ENCODE measurements at regions not wholly inside any gene's neighbourhood (a gene's known extent, or its start where the extent isn't known, plus 50 kb on each side); places are given as distances from the start of the nearest gene placed in this dataset.

DNA sequence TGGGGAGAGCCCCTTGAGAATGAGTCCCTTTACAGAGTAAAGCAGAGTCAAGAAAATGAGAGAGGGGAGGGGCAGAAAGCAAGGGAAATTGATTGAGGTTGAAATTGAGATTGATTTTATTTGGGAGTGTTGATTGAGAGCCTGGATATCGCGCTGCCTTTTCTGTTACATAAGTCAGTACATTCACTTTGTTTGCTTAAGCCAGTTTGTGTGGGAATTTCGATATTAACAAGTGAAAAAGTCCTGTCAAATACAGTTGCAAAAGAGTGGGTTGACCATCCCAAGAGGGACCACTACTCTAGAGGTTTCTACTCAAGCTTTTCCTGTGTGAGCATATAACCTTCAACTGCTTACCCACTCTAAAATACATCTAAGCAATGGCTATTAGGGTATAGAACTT is 331.4 kb upstream of the AZI2 start:
- FAIRE-seq (no peak), DNase-seq (no peak)
- no peak overlapping the region for H3K27ac ChIP-seq (ENCODE audit: low read depth in 1 of 3, low read length in 2 of 3)
- H3K4me1 ChIP-seq (ENCODE audit: control insufficient read depth in 3 of 3, insufficient read depth in 2 of 3, low read depth in 1 of 3, low read length in 2 of 3), result no peaks in the 10 kb centered on the region
- 67 to 84% (median 69%) methylated on average over 3 of the region's 3 CpGs for WGBS, 3 donors
- H3K4me3 ChIP-seq (ENCODE audit: low read depth in 1 of 3, low read length in 3 of 3), result no peak overlapping the region
- H3K36me3 ChIP-seq (ENCODE audit: control insufficient read depth in 3 of 3, insufficient read depth in 2 of 3, low read depth in 1 of 3, low read length in 3 of 3), result no peaks in the 10 kb centered on the region
- no peaks in the 10 kb centered on the region for H3K27me3 ChIP-seq (ENCODE audit: control insufficient read depth in 3 of 3, insufficient read depth in 3 of 3, low read length in 3 of 3)
- no peaks in the 10 kb centered on the region for H3K9me3 ChIP-seq (ENCODE audit: control insufficient read depth in 2 of 2, insufficient read depth in 1 of 2, low read depth in 1 of 2, low read length in 1 of 2)

DNA sequence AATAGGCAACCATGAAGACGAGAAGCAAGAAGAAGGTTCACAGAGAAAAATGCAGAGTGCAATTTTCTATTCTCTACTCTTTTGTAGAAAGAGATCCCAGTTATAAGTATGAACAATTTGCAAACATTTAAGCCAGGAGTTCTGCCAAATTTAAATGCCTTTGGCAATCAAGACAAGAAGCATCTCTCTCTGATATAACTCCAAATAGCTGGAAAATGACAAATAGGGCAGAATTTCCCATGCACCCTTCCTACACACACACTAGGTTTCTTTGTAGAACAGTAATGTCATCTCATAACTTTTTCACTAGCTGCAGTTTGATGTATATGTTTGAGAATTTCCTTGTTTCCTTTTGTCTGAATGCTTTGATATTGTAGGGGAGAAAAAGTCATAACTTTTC is 333.5 kb upstream of the AZI2 start:
- no peak for FAIRE-seq
- Histone ChIP-seq H3K4me1 (ENCODE audit: control insufficient read depth in 3 of 3, insufficient read depth in 2 of 3, low read depth in 1 of 3, low read length in 2 of 3) (no peaks in the 10 kb centered on the region), H3K27ac (ENCODE audit: low read depth in 1 of 3, low read length in 2 of 3) (no peak overlapping the region), H3K4me3 (ENCODE audit: low read depth in 1 of 3, low read length in 3 of 3) (no peak overlapping the region), H3K36me3 (ENCODE audit: control insufficient read depth in 3 of 3, insufficient read depth in 2 of 3, low read depth in 1 of 3, low read length in 3 of 3) (no peaks in the 10 kb centered on the region), H3K27me3 (ENCODE audit: control insufficient read depth in 3 of 3, insufficient read depth in 3 of 3, low read length in 3 of 3) (no peaks in the 10 kb centered on the region), H3K9me3 (ENCODE audit: control insufficient read depth in 2 of 2, insufficient read depth in 1 of 2, low read depth in 1 of 2, low read length in 1 of 2) (no peaks in the 10 kb centered on the region)
- whole genome bisulfite sequencing, 3 donors, result 71 to 87% (median 82%) methylated on average over 1 of the region's 1 CpG
- DNase-seq, result no peak

DNA sequence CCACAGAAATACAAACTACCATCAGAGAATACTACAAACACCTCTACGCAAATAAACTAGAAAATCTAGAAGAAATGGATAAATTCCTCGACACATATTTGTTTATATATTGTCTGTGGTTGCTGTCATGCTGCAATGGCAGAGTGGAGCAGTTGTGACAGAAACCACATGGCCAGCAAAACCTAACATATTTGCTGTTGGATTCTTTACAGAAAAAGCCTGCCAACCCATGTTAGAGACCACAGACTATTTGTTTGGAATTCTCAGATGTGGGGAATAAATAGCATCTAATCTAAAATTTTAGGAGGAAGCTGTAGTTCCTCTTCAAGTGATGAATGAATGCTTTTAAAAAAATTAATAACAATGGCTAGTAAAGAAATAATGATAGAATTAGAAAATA is 341.6 kb upstream of the AZI2 start:
- no peaks in the 10 kb centered on the region for H3K4me1 ChIP-seq (ENCODE audit: control insufficient read depth in 3 of 3, insufficient read depth in 2 of 3, low read depth in 1 of 3, low read length in 2 of 3)
- H3K27me3 ChIP-seq (ENCODE audit: control insufficient read depth in 3 of 3, insufficient read depth in 3 of 3, low read length in 3 of 3), result no peaks in the 10 kb centered on the region
- no peak overlapping the region for H3K27ac ChIP-seq (ENCODE audit: low read depth in 1 of 3, low read length in 2 of 3)
- H3K4me3 ChIP-seq (ENCODE audit: low read depth in 1 of 3, low read length in 3 of 3), result no peak overlapping the region
- no peaks in the 10 kb centered on the region for H3K9me3 ChIP-seq (ENCODE audit: control insufficient read depth in 2 of 2, insufficient read depth in 1 of 2, low read depth in 1 of 2, low read length in 1 of 2)
- no peak for FAIRE-seq
- 68 to 88% (median 78%) methylated on average over 2 of the region's 2 CpGs for WGBS, 3 donors
- DNase-seq, result no peak
- no peaks in the 10 kb centered on the region for H3K36me3 ChIP-seq (ENCODE audit: control insufficient read depth in 3 of 3, insufficient read depth in 2 of 3, low read depth in 1 of 3, low read length in 3 of 3)

DNA sequence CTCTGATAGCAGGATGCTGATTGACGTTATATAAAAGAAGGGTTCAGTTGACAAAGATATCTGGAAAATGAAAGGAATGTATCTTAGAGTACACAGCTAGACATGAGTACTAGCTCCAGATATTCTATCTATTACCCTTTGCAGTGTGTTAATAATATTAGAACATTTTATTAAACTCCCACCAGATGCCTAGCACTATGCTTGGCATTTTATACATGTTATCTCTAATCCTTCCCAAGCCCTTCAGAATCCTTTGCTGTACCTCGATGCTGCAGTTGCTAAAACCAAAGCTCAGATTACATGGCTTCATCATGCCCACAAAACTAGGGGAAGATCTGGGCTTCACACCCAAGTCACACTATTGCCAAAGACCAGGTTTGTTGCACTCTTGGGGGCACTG is 350.1 kb upstream of the AZI2 start:
- Histone ChIP-seq H3K4me1 (ENCODE audit: control insufficient read depth in 3 of 3, insufficient read depth in 2 of 3, low read depth in 1 of 3, low read length in 2 of 3) (no peaks in the 10 kb centered on the region), H3K36me3 (ENCODE audit: control insufficient read depth in 3 of 3, insufficient read depth in 2 of 3, low read depth in 1 of 3, low read length in 3 of 3) (no peaks in the 10 kb centered on the region), H3K27me3 (ENCODE audit: control insufficient read depth in 3 of 3, insufficient read depth in 3 of 3, low read length in 3 of 3) (no peaks in the 10 kb centered on the region), H3K27ac (ENCODE audit: low read depth in 1 of 3, low read length in 2 of 3) (no peak overlapping the region), H3K4me3 (ENCODE audit: low read depth in 1 of 3, low read length in 3 of 3) (peak overlapping the region in 1 of 3 donors; percentile 0), H3K9me3 (ENCODE audit: control insufficient read depth in 2 of 2, insufficient read depth in 1 of 2, low read depth in 1 of 2, low read length in 1 of 2) (no peaks in the 10 kb centered on the region)
- FAIRE-seq (no peak), DNase-seq (no peak)
- 50 to 76% (median 58%) methylated on average over 2 of the region's 2 CpGs for WGBS, 3 donors

DNA sequence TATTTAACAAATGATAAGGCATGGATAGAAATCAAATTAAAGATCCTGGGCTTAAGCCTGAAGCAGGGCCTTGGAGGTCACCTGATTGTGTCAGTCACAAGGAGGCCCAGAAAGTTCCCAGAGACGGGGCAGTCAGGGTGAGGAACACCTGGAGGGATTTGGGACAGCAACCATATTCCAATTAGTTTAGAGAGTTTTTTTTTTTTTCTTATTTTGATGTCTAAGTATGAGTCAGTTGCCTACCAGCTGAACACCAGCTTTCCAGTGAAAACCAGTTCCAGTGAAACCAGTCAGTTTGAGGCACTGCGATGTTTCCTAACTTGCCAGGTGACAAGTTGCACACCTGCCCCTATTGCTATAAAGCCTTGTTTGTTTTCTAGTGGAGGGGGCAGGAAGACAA is 350.7 kb upstream of the AZI2 start:
- peak overlapping the region in 1 of 3 donors; percentile 0 for H3K4me3 ChIP-seq (ENCODE audit: low read depth in 1 of 3, low read length in 3 of 3)
- H3K27ac ChIP-seq (ENCODE audit: low read depth in 1 of 3, low read length in 2 of 3), result no peak overlapping the region
- no peaks in the 10 kb centered on the region for H3K9me3 ChIP-seq (ENCODE audit: control insufficient read depth in 2 of 2, insufficient read depth in 1 of 2, low read depth in 1 of 2, low read length in 1 of 2)
- FAIRE-seq (no peak), DNase-seq (peak in 1 of 2 donors; percentile 15)
- no peaks in the 10 kb centered on the region for H3K36me3 ChIP-seq (ENCODE audit: control insufficient read depth in 3 of 3, insufficient read depth in 2 of 3, low read depth in 1 of 3, low read length in 3 of 3)
- H3K27me3 ChIP-seq (ENCODE audit: control insufficient read depth in 3 of 3, insufficient read depth in 3 of 3, low read length in 3 of 3), result no peaks in the 10 kb centered on the region
- 17 to 68% (median 31%) methylated on average over 2 of the region's 2 CpGs for WGBS, 3 donors
- no peaks in the 10 kb centered on the region for H3K4me1 ChIP-seq (ENCODE audit: control insufficient read depth in 3 of 3, insufficient read depth in 2 of 3, low read depth in 1 of 3, low read length in 2 of 3)

- WGBS, 3 donors, result 60 to 82% (median 71%) methylated on average over 5 of the region's 5 CpGs
These were observed 352.1 kb upstream of the AZI2 start for GRCh38 chr3:28700728-28701127.

GRCh38 chr3:28703843-28704242 is 355.2 kb upstream of the AZI2 start:
- H3K27me3 ChIP-seq (ENCODE audit: control insufficient read depth in 3 of 3, insufficient read depth in 3 of 3, low read length in 3 of 3), result no peaks in the 10 kb centered on the region
- no peaks in the 10 kb centered on the region for H3K9me3 ChIP-seq (ENCODE audit: control insufficient read depth in 2 of 2, insufficient read depth in 1 of 2, low read depth in 1 of 2, low read length in 1 of 2)
- no peak overlapping the region for H3K4me3 ChIP-seq (ENCODE audit: low read depth in 1 of 3, low read length in 3 of 3)
- DNase-seq (no peak), FAIRE-seq (no peak)
- H3K36me3 ChIP-seq (ENCODE audit: control insufficient read depth in 3 of 3, insufficient read depth in 2 of 3, low read depth in 1 of 3, low read length in 3 of 3), result no peaks in the 10 kb centered on the region
- H3K4me1 ChIP-seq (ENCODE audit: control insufficient read depth in 3 of 3, insufficient read depth in 2 of 3, low read depth in 1 of 3, low read length in 2 of 3), result no peaks in the 10 kb centered on the region
- no peak overlapping the region for H3K27ac ChIP-seq (ENCODE audit: low read depth in 1 of 3, low read length in 2 of 3)

More at GRCh38 chr3:28700728-28701127, 352.1 kb upstream of the AZI2 start:
- Histone ChIP-seq H3K27me3 (ENCODE audit: control insufficient read depth in 3 of 3, insufficient read depth in 3 of 3, low read length in 3 of 3) (no peaks in the 10 kb centered on the region), H3K4me1 (ENCODE audit: control insufficient read depth in 3 of 3, insufficient read depth in 2 of 3, low read depth in 1 of 3, low read length in 2 of 3) (no peaks in the 10 kb centered on the region), H3K36me3 (ENCODE audit: control insufficient read depth in 3 of 3, insufficient read depth in 2 of 3, low read depth in 1 of 3, low read length in 3 of 3) (no peaks in the 10 kb centered on the region), H3K27ac (ENCODE audit: low read depth in 1 of 3, low read length in 2 of 3) (no peak overlapping the region), H3K4me3 (ENCODE audit: low read depth in 1 of 3, low read length in 3 of 3) (no peak overlapping the region), H3K9me3 (ENCODE audit: control insufficient read depth in 2 of 2, insufficient read depth in 1 of 2, low read depth in 1 of 2, low read length in 1 of 2) (no peaks in the 10 kb centered on the region)
- DNase-seq (no peak), FAIRE-seq (no peak)

DNA sequence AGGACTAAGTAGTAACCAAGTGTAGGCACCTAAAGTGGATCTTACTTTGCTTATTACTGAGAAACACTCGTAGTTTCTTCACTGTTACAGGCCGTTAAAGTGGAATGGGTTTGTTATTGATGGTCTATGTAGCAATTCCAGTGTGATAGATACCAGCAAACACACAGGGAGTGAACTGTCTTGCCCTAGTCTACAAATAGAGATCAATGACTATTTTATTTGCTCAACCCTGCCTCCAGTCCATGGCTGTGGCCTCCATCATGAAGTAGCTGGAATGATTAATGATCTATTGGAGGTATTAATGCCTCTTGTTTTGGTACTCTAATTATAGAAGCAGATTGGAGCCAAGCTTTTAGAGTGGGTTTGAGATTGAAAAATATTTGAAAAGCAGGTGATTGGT is 362.7 kb upstream of the AZI2 start:
- Histone ChIP-seq H3K4me1 (ENCODE audit: control insufficient read depth in 3 of 3, insufficient read depth in 2 of 3, low read depth in 1 of 3, low read length in 2 of 3) (no peaks in the 10 kb centered on the region), H3K36me3 (ENCODE audit: control insufficient read depth in 3 of 3, insufficient read depth in 2 of 3, low read depth in 1 of 3, low read length in 3 of 3) (no peaks in the 10 kb centered on the region), H3K27me3 (ENCODE audit: control insufficient read depth in 3 of 3, insufficient read depth in 3 of 3, low read length in 3 of 3) (no peaks in the 10 kb centered on the region), H3K4me3 (ENCODE audit: low read depth in 1 of 3, low read length in 3 of 3) (no peak overlapping the region), H3K9me3 (ENCODE audit: control insufficient read depth in 2 of 2, insufficient read depth in 1 of 2, low read depth in 1 of 2, low read length in 1 of 2) (no peaks in the 10 kb centered on the region), H3K27ac (ENCODE audit: low read depth in 1 of 3, low read length in 2 of 3) (no peak overlapping the region)
- FAIRE-seq (no peak), DNase-seq (no peak)
- WGBS, 3 donors, result 46 to 80% (median 60%) methylated on average over 2 of the region's 2 CpGs

DNA sequence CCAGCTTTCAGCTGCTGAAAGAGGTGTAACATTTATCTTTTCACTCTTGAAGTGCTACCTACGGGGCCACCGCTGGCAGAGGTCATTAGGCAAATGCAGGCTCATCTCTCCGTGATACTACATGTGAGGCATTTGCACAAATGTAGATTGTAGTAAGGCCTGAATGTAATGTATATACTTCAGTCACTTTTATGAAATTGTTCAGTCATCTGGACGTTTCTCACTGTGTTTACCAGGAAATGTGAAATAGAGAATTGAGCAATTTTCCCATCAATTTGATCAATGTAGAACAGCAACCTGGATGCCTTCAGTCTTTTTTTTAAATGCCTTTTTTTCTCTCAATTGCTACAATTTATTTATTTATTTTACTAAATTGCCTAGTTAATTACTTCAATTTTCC is 368.3 kb upstream of the AZI2 start:
- Histone ChIP-seq H3K27ac (ENCODE audit: low read depth in 1 of 3, low read length in 2 of 3) (no peak overlapping the region), H3K36me3 (ENCODE audit: control insufficient read depth in 3 of 3, insufficient read depth in 2 of 3, low read depth in 1 of 3, low read length in 3 of 3) (no peaks in the 10 kb centered on the region), H3K9me3 (ENCODE audit: control insufficient read depth in 2 of 2, insufficient read depth in 1 of 2, low read depth in 1 of 2, low read length in 1 of 2) (no peaks in the 10 kb centered on the region), H3K27me3 (ENCODE audit: control insufficient read depth in 3 of 3, insufficient read depth in 3 of 3, low read length in 3 of 3) (no peaks in the 10 kb centered on the region), H3K4me3 (ENCODE audit: low read depth in 1 of 3, low read length in 3 of 3) (no peak overlapping the region), H3K4me1 (ENCODE audit: control insufficient read depth in 3 of 3, insufficient read depth in 2 of 3, low read depth in 1 of 3, low read length in 2 of 3) (no peaks in the 10 kb centered on the region)
- WGBS, 3 donors, result 52 to 61% (median 58%) methylated on average over 4 of the region's 4 CpGs
- FAIRE-seq (no peak), DNase-seq (no peak)

Data from small intestine (tissue), 7 donors.